GM18858 (cell line): ENCODE measurements at regions not wholly inside any gene's neighbourhood (a gene's known extent, or its start where the extent isn't known, plus 50 kb on each side); places are given as distances from the start of the nearest gene placed in this dataset.

Source experiments
- ATAC-seq: cut with Tn5 transposase; IDR thresholded peaks from one replicate; pipeline ENCODE4 v1.9.1; 2021; ENCODE audit not compliant: unreplicated experiment

GRCh38 chr1:65670518-65670917 lies 122.2 kb upstream of the PDE4B start:
- ATAC-seq, result no peak

DNA sequence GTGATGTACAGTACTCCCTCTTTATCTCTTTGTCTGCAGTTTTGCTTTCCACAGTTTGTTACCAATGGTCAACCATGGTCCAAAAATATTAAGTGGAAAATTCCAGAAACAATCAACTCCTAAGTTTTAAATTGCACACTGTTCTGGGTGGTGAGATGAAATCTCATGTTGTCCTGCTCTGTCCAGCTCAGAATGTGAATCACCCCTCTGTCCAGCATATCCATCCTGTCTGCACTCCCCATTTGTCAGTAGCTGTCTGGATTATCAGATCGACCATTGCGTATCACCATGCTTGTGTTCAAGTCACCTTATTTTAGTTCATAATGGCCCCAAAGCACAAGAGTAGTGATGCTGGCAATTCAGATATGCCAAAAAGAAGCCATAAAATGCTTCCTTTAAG lies 118.2 kb upstream of the PDE4B start:
- ATAC-seq, result no peak

DNA sequence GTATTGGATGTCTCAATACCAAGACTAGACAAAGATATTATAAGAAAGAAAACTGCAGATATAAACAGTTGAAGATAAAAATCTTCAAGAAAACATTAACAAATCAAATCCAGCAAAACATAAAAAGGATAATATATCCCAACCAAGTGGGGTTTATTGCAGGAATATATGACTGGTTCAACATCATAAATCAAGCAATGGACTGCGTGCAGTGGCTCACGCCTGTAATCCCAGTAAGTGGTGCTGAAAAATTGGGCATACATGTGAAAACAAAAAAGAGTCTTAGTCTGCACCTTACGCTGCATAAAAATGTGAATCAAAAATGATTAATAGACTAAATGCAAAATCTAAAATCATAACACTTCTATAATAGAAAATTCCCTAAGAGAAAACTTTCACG lies 112.9 kb upstream of the PDE4B start:
- ATAC-seq, result no peak

DNA sequence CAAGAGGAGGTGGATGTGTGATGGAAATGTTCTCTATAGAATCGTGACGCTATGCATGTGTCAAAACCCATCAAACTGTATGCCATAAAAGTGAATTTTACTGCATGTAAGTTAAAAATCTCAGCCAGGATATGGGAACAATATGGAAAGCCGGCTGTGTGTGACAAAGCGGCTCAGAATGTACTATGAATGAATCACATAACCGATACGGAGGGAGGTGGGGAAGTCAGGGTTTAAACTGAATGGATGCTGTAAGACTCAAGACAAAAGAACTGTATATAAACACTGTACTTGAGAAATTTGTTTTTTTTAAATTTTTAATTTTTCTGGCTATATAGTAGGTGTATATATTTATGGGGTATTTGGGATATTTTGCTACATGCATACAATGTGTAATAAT lies 111.6 kb upstream of the PDE4B start:
- no peak for ATAC-seq

- peak; percentile 75 for ATAC-seq
Measured at GRCh38 chr1:65687428-65688214, 105.1 kb upstream of the PDE4B start.

DNA sequence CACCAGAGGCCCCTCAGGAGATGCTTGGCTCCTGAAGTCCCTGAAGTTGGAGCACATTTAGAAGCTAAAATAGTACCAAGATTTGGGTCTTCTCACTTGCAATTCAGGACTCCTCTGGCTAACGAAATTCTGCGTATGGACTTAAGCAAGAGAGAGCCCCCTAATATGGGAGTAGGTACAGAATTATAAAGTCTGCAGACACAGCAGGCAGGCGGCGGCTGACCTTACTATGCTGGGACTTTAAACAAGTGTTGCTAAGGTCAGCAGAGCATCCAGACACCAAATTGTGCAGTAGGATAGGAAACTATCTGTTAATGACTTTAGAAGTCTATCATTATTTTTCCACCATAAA lies 104.5 kb upstream of the PDE4B start:
- ATAC-seq, result no peak

DNA sequence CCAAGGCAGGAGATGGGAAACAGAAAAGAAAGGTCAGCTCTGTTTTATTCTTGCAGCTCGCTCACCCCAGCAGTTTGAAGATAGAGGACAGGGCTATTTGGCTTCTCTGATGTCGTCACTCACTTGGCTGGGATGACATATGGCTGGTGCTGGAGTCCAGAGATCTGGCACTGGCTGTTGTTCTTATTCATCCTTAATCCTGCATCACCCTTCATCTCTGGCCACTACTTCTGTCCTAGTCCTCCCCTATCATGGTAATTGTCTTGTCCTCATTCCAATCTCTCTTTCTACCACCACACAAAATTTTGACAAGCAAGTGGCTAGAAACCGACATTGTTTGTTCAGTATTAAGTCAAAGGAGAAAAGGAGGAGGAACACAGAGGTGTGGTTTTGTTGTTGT lies 103.8 kb upstream of the PDE4B start:
- ATAC-seq, result no peak

DNA sequence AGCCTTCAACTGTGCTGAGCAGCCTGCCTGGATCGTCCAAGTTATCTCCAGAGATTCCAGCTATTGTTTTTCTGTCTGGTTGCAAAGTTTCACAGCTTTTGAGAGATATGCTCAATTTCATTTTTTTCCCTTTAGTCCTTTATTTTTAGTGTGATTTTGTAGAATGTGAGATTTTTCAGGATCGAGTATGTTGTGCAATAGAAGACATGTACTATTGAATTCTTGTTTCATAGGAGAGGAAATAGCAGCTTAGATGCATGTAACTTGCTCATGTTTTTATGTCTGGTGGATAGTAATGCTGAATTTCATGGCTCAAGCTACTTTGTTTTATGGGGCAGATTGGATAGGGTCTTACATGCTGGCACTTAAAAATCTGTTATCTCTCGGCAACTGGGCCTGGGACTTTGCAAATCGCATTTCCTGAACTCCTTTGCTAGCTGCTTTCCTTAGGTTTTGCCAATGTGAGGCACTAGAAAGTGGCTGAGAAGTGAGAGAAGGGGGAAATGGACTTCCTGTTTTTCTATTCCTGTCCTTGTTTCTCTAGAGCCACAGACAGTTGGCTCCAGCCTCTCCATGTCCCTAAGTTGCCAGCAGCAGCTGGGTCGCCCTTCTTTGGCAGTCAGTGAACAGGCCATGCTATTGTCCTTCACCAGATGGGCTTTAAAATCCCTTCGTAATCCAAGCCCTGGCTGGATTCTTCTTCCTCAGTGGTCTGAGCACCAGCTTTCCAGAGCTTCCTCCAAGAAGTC lies 101.4 kb upstream of the PDE4B start:
- ATAC-seq, result no peak

DNA sequence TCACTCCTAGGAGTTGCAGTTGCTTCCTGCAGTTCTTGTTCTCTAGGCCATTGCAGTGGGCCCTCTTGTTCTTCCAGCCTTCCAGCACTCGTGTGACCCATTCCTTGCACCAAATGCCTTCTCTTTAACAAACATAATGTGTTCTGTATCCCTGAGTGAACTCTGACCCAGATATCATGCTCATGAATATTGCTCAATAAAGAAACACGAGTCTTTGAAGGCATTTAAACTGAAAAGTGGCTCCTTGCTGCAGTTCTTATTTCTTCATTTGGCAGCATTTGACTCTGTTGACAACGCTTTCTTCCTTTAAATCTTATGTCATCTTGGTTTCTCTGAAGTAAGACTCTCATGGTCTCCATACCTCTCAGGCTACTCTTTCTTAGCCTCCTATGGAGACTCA lies 100.7 kb upstream of the PDE4B start:
- ATAC-seq, result no peak

- ATAC-seq, result no peak
Measured at GRCh38 chr1:65694126-65694525, 98.6 kb upstream of the PDE4B start.

GRCh38 chr1:65694933-65695332 lies 97.8 kb upstream of the PDE4B start:
- ATAC-seq, result no peak

- ATAC-seq, result no peak
Measured at GRCh38 chr1:65698590-65698989, 94.1 kb upstream of the PDE4B start.

GRCh38 chr1:65703853-65704252 lies 88.8 kb upstream of the PDE4B start:
- peak; percentile 56 for ATAC-seq

GRCh38 chr1:65704318-65704717 lies 88.4 kb upstream of the PDE4B start:
- no peak for ATAC-seq

DNA sequence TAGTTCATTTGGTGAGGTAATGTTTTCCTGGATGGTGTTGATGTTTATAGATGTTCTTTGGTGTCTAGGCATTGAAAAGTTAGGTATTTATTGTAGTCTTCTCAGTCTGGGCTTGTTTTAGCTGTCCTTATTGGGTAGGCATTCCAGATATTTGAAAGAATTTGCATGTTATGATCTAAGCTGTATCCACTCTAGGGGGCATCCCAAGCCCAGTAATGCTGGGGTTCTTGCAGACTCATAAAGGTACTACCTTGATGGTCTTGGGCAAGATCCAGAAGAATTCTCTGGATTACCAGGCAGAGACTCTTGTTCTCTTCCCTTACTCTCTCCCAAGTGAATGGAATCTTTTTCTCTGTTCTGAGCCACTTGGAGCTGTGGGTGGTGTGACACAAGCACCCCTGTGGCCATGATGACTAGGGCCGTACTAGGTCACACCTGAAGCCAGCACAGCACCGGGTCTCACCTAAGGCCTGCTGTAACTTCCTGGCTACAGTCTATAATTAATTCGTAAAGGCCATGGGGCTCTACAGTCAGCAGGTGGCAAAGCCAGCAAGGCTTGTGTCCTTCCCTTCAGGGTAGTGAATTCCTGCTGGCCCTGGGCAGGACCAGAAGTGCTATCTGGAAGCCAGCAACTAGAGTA lies 74.8 kb upstream of the PDE4B start:
- ATAC-seq, result no peak

GRCh38 chr1:65719391-65719790 lies 73.3 kb upstream of the PDE4B start:
- no peak for ATAC-seq

DNA sequence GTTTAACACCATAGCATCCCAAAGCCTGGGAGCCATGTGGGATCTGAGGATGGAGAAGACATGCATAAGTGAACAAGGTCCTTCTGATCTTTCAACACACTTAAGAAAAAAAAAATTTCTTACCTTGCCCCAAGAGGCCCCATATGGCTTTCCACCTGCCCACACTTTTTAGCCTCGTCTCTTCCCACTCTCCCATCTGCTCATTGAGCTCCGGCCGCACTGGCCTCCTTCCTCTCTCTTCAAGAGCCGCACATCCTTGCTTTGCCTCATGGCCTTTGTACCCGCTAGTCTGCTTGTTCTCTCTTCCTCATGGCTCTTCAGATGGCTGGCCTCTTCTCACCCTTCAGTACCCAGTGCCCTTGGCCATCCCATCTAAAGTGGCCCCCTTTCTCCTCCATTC lies 70.2 kb upstream of the PDE4B start:
- ATAC-seq, result no peak

GRCh38 chr1:65724151-65724550 lies 68.5 kb upstream of the PDE4B start:
- ATAC-seq, result no peak

- ATAC-seq, result no peak
Measured at GRCh38 chr1:65725064-65725463, 67.6 kb upstream of the PDE4B start.

DNA sequence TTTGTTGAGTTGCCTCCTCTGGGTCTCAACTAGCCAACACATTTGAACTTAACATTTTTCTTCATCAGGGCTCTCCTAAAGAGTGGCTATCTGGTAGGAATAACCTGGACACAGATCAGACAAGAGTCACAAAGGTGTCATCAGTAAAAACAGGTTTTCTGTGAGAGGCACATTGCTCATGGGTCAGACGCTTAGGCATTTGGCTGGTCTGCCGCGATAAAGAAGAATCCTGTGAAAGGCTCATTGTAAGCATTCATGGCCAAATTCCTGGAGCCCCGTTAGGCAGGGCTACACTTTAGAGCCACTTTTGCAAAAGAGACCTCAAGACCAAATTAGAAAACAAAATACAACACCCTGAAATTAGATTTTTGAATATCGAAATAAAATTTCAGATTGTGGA lies 64.2 kb upstream of the PDE4B start:
- ATAC-seq, result no peak

GRCh38 chr1:65729259-65729658 lies 63.4 kb upstream of the PDE4B start:
- ATAC-seq, result no peak

DNA sequence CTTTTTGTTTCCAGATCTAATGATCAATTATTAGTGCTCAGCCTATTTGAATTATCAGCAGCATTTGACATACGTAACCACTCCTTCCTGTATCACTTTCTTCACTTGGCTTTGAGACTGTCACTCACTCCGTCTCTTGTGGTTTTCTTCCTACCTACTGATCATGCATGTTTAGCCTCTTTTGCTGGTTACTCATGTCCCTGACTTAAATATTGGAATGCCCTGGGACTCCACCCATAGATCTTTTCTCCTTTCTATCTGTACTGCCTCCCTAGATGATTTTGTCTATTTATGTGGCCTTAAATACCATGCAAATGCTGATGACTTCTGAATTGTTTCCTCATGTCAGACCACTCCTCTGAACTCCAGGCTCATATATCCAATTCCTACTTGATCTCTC lies 57.7 kb upstream of the PDE4B start:
- ATAC-seq, result no peak
